Upper lobe of right lung (tissue), 1 donor: ENCODE measurements at regions not wholly inside any gene's neighbourhood (a gene's known extent, or its start where the extent isn't known, plus 50 kb on each side); places are given as distances from the start of the nearest gene placed in this dataset.

Experiments
- ATAC-seq: fragments of 200-7000 bp; cut with Tn5 transposase; one replicate; pipeline ENCODE4 v1.9.1; 2020; ENCODE audit warnings: mild to moderate bottlenecking, moderate library complexity
- DNase-seq: peaks from one replicate; pipeline ENCODE4 v3.0.0-alpha.2; 2020
- H3K27ac ChIP-seq: fragments of 200-600 bp; one replicate; pipeline ENCODE4 v1.8.0; 2022
- H3K27me3 ChIP-seq: fragments of 200-600 bp; one replicate; pipeline ENCODE4 v1.8.0; 2022; ENCODE audit warnings: mild to moderate bottlenecking
- H3K36me3 ChIP-seq: fragments of 200-600 bp; one replicate; pipeline ENCODE4 v1.8.0; 2022
- H3K4me1 ChIP-seq: fragments of 200-600 bp; one replicate; pipeline ENCODE4 v1.8.0; 2022
- H3K4me3 ChIP-seq: fragments of 200-600 bp; one replicate; pipeline ENCODE4 v1.8.0; 2022; ENCODE audit warnings: mild to moderate bottlenecking
- H3K9me3 ChIP-seq: fragments of 200-600 bp; one replicate; pipeline ENCODE4 v1.8.0; 2022
- intact Hi-C: fragments of 100-400 bp; cut with DNase I; formaldehyde crosslinking; loops from one replicate; pipeline ENCODE4 v1.11.0; 2022
- TF ChIP-seq, protein P1 (sequence below): fragments of 200-600 bp; IDR thresholded peaks from one replicate; pipeline ENCODE4 v1.8.0; 2022; ENCODE audit warnings: antibody characterized with exemption
- donor health status: DM: no; HTN: yes; CAD: no; lungs with severe emphysema.

DNA sequence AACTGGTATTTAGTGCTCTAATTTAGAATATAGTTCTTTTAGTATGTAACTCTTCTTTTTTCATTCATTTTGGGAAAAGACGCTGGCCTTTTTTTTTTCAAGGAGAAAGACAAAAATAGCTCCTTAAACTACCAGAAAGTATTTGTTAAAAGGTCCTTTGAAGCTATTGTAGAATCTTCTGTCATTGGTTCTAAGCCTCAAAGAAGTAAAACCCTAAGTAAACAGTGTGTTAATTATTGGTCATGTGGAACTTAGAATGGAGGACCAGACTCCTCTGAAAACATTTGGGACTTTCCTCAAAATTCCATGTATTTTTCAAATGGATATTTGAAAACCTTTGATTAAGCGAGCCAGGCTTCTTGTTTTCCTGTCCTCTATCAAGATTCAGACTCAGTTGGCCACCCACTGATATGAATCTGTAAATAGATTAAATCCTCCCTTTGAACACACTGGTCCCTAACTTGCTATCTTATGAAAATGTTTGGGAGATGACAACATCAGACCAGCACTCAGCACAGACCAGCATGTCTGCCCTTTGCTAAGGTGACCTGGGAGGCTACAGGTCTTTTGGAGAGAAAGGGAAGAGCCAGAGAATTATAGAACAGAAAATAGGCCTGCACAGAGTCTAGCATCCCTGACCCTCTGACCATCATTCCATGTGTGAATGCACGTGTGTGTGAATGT is 120.3 kb upstream of the GATA6 start:
- intact Hi-C loops = no loop called here
- H3K4me1 ChIP-seq = no peaks in the 10 kb centered on the region
- no peak for DNase-seq
- no peaks in the 10 kb centered on the region for H3K36me3 ChIP-seq
- no peak for ATAC-seq
- no peak overlapping the region for H3K4me3 ChIP-seq
- H3K9me3 ChIP-seq = no peaks in the 10 kb centered on the region
- TF ChIP-seq, protein P1, sequence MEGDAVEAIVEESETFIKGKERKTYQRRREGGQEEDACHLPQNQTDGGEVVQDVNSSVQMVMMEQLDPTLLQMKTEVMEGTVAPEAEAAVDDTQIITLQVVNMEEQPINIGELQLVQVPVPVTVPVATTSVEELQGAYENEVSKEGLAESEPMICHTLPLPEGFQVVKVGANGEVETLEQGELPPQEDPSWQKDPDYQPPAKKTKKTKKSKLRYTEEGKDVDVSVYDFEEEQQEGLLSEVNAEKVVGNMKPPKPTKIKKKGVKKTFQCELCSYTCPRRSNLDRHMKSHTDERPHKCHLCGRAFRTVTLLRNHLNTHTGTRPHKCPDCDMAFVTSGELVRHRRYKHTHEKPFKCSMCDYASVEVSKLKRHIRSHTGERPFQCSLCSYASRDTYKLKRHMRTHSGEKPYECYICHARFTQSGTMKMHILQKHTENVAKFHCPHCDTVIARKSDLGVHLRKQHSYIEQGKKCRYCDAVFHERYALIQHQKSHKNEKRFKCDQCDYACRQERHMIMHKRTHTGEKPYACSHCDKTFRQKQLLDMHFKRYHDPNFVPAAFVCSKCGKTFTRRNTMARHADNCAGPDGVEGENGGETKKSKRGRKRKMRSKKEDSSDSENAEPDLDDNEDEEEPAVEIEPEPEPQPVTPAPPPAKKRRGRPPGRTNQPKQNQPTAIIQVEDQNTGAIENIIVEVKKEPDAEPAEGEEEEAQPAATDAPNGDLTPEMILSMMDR = no peak
- no peaks in the 10 kb centered on the region for H3K27me3 ChIP-seq
- H3K27ac ChIP-seq = no peak overlapping the region

DNA sequence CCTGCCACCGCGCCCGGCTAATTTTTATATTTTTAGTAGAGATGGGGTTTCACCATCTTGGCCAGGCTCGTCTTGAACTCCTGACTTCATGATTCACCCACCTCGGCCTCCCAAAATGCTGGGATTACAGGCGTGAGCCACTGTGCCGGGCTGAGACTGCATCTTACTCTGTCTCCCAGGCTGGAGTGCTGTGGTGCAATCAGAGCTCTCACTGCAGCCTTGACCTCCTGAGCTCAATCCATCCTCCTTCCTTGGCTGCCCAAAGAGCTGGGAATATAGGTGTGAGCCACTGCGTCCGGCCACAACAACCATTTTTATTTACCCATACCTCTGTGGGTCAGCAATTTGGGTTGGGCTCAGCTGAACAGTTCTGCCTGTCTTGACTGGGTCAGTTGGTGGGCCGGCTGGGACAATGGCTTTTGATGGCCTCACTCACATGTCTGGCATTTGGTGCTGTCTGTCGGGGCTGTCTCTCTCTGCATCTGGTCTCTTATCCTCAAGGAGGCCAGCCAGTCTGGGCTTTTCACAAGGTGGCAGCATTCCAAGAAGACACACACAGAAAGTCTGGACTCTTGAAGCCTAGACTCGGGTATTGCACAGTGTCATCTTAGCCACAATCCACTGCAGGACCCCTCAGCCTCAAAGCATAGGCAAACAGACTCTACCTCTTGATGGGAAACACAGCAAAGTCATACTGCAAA is 116.8 kb upstream of the GATA6 start:
- TF ChIP-seq, protein P1 = no peak
- H3K4me1 ChIP-seq = no peaks in the 10 kb centered on the region
- ATAC-seq (no peak), DNase-seq (no peak)
- no peaks in the 10 kb centered on the region for H3K9me3 ChIP-seq
- H3K27me3 ChIP-seq = no peaks in the 10 kb centered on the region
- intact Hi-C loops = no loop called here
- H3K27ac ChIP-seq = no peak overlapping the region
- no peak overlapping the region for H3K4me3 ChIP-seq
- H3K36me3 ChIP-seq = no peaks in the 10 kb centered on the region

DNA sequence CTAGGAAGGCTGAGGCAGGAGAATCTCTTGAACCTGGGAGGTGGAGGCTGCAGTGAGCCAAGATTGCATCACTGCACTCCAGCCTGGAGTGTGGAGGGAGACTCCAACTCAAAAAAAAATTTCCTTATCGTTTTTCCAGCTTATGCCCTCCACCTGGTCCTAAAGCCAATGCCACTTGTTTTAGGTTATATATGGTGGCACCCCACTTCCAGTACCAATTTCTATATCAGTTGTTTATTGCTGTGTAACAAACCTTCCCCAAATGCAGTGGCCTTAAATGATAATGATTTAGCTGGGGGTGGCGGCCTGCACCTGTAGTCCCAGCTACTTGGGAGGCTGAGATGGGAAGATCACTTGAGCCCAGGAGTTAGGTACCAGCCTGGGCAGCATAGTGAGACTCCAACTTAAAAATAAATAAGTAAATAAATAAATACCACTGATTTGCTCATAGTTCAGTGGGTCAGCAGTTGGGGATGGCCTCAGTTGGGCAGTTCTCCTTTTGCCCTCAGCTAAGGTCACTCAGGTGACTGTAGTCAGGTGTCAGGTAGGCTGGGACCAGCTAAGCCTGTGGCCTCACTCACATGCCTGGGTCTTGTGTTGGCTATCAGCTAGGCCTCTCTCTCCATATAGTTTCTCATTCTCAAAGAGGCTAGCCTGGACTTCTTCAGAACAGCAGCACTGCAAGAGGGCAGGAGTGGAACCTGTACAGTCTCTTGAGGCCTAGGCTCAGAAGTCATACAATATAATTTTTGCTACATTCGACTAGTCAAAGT is 113.7 kb upstream of the GATA6 start:
- Histone ChIP-seq H3K36me3 (no peaks in the 10 kb centered on the region), H3K9me3 (no peaks in the 10 kb centered on the region), H3K4me3 (no peak overlapping the region), H3K27me3 (no peaks in the 10 kb centered on the region), H3K27ac (no peak overlapping the region), H3K4me1 (no peaks in the 10 kb centered on the region)
- intact Hi-C loops = no loop called here
- DNase-seq = no peak
- TF ChIP-seq, protein P1 = no peak
- no peak for ATAC-seq

DNA sequence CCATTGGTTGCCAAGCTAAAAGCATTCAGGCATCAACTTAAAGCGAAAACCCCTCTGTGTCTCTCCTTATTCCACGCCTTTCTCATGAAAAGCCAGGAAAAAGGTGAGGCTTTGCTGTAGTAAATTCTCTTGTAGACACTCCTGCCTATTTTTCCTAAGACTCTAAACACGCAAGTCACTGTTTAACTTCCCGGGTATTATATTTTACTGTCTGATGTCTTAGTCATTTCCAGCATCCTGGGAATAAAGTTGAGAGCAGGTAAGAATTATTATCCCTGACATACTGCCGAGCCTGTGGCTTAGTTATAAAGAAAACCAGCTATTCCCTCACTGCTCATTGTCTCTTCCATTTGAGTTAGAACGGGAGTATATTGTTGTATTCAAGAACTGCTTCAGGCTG is 112.4 kb upstream of the GATA6 start:
- DNase-seq (no peak), ATAC-seq (no peak)
- H3K36me3 ChIP-seq = no peaks in the 10 kb centered on the region
- H3K27me3 ChIP-seq = no peaks in the 10 kb centered on the region
- H3K9me3 ChIP-seq = no peaks in the 10 kb centered on the region
- H3K4me3 ChIP-seq = no peak overlapping the region
- TF ChIP-seq, protein P1 = no peak
- H3K27ac ChIP-seq = no peak overlapping the region
- intact Hi-C loops = no loop called here
- no peaks in the 10 kb centered on the region for H3K4me1 ChIP-seq

DNA sequence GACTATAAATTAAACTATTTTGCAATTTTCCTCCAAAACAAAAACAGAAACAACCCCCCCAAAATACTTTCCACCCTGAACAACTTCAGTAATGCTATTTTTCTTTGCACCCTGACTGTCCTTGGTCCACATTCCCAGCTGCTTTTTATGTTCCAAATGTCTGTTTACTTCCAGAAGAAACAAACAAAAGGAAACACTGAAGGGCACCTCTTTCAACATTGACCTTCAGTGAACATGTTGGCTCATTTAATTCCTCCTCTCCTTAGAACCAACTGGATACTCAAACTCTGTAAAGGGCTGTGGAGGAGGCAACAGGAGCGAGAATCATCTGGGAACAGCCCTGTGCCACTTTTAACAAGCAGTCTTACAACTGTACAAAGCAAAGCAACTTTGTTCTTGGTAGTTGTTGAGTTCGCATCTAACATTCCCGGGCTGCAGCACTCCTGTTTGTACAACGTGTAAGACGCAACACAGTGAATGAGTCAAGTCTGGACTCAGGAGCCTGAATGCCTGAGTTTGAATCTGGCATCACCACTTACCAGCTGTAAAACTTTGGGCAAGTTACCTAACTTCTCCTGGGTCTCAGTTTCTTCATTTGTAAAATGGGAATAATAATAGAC is 111.4 kb upstream of the GATA6 start:
- Histone ChIP-seq H3K27me3 (no peaks in the 10 kb centered on the region), H3K4me1 (no peaks in the 10 kb centered on the region), H3K9me3 (no peaks in the 10 kb centered on the region), H3K4me3 (no peak overlapping the region), H3K27ac (no peak overlapping the region), H3K36me3 (no peaks in the 10 kb centered on the region)
- ATAC-seq = peak; percentile 67
- TF ChIP-seq, protein P1 = no peak
- no peak for DNase-seq
- intact Hi-C loops = no loop called here
